ENCODE measurements at regions not wholly inside any gene's neighbourhood (a gene's known extent, or its start where the extent isn't known, plus 50 kb on each side); places are given as distances from the start of the nearest gene placed in this dataset.
"Not testable (repeated sequence)": the region's sequence is repeated elsewhere in the genome, so short reads cannot be mapped to it uniquely, and the experiment has no call there.

GRCh38 chr14:54232735-54233134 is 164.1 kb upstream of the CDKN3 start:
- H3K4me3 ChIP-seq (ENCODE audit: low read depth in 1 of 2, low read length in 2 of 2): no peak overlapping the region
- no peaks in the 10 kb centered on the region for H3K27me3 ChIP-seq (ENCODE audit: control insufficient read depth in 1 of 2, insufficient read depth in 2 of 2, low read length in 2 of 2)
- no peak overlapping the region for H3K9ac ChIP-seq (ENCODE audit: low read length)
- H3K9me3 ChIP-seq (ENCODE audit: low read length): no peaks in the 10 kb centered on the region
- no peak overlapping the region for H3K27ac ChIP-seq (ENCODE audit: low read depth, low read length)
- H3K36me3 ChIP-seq (ENCODE audit: insufficient read depth, low read length): no peaks in the 10 kb centered on the region
- no peaks in the 10 kb centered on the region for H3K4me1 ChIP-seq (ENCODE audit: insufficient read depth, low read length)

DNA sequence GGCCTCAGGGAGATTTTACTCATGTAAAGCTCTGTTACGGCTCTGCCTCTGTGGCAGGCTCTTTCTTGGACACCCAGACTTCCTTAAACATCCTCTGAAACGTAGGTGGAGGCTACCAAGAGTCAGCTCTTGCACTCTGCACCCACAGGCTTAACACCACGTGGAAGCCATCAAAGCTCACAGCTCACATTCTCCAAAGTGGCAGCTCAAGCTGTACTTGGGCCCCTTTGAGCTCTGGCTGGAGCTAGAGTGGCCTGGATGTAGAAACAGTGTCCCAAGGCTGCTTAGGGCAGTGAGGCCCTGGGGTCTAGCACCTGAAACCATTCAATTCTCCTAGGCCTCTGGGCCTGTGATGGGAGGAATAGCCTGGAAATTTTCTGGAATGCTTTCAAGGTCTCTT is 155.3 kb upstream of the CDKN3 start:
- H3K27me3 ChIP-seq (ENCODE audit: control insufficient read depth in 1 of 2, insufficient read depth in 2 of 2, low read length in 2 of 2): no peaks in the 10 kb centered on the region
- no peaks in the 10 kb centered on the region for H3K36me3 ChIP-seq (ENCODE audit: insufficient read depth, low read length)
- no peak overlapping the region for H3K27ac ChIP-seq (ENCODE audit: low read depth, low read length)
- no peak overlapping the region for H3K9ac ChIP-seq (ENCODE audit: low read length)
- no peaks in the 10 kb centered on the region for H3K9me3 ChIP-seq (ENCODE audit: low read length)
- H3K4me1 ChIP-seq (ENCODE audit: insufficient read depth, low read length): no peaks in the 10 kb centered on the region
- no peak overlapping the region for H3K4me3 ChIP-seq (ENCODE audit: low read depth in 1 of 2, low read length in 2 of 2)

GRCh38 chr14:54251356-54251755 is 145.5 kb upstream of the CDKN3 start:
- Histone ChIP-seq H3K9me3 (ENCODE audit: low read length) (no peaks in the 10 kb centered on the region), H3K9ac (ENCODE audit: low read length) (no peak overlapping the region), H3K27ac (ENCODE audit: low read depth, low read length) (no peak overlapping the region), H3K27me3 (ENCODE audit: control insufficient read depth in 1 of 2, insufficient read depth in 2 of 2, low read length in 2 of 2) (no peaks in the 10 kb centered on the region), H3K36me3 (ENCODE audit: insufficient read depth, low read length) (no peaks in the 10 kb centered on the region), H3K4me1 (ENCODE audit: insufficient read depth, low read length) (no peaks in the 10 kb centered on the region), H3K4me3 (ENCODE audit: low read depth in 1 of 2, low read length in 2 of 2) (no peak overlapping the region)

- no peak overlapping the region for H3K27ac ChIP-seq (ENCODE audit: low read depth, low read length)
- no peak overlapping the region for H3K9ac ChIP-seq (ENCODE audit: low read length)
- no peaks in the 10 kb centered on the region for H3K36me3 ChIP-seq (ENCODE audit: insufficient read depth, low read length)
- H3K27me3 ChIP-seq (ENCODE audit: control insufficient read depth in 1 of 2, insufficient read depth in 2 of 2, low read length in 2 of 2): no peaks in the 10 kb centered on the region
- no peak overlapping the region for H3K4me3 ChIP-seq (ENCODE audit: low read depth in 1 of 2, low read length in 2 of 2)
- no peaks in the 10 kb centered on the region for H3K4me1 ChIP-seq (ENCODE audit: insufficient read depth, low read length)
- no peaks in the 10 kb centered on the region for H3K9me3 ChIP-seq (ENCODE audit: low read length)
Measured at GRCh38 chr14:54252072-54252730, 144.6 kb upstream of the CDKN3 start.

- Histone ChIP-seq H3K27me3 (ENCODE audit: control insufficient read depth in 1 of 2, insufficient read depth in 2 of 2, low read length in 2 of 2) (no peaks in the 10 kb centered on the region), H3K27ac (ENCODE audit: low read depth, low read length) (no peak overlapping the region)
Measured at GRCh38 chr14:54253195-54253947, 143.4 kb upstream of the CDKN3 start.

GRCh38 chr14:54256156-54256555 is 140.7 kb upstream of the CDKN3 start:
- Histone ChIP-seq H3K27me3 (ENCODE audit: control insufficient read depth in 1 of 2, insufficient read depth in 2 of 2, low read length in 2 of 2) (no peaks in the 10 kb centered on the region), H3K4me1 (ENCODE audit: insufficient read depth, low read length) (no peaks in the 10 kb centered on the region), H3K4me3 (ENCODE audit: low read depth in 1 of 2, low read length in 2 of 2) (no peak overlapping the region), H3K9me3 (ENCODE audit: low read length) (no peaks in the 10 kb centered on the region), H3K27ac (ENCODE audit: low read depth, low read length) (no peak overlapping the region), H3K9ac (ENCODE audit: low read length) (no peak overlapping the region), H3K36me3 (ENCODE audit: insufficient read depth, low read length) (no peaks in the 10 kb centered on the region)

More at GRCh38 chr14:54253195-54253947, 143.4 kb upstream of the CDKN3 start:
- H3K36me3 ChIP-seq (ENCODE audit: insufficient read depth, low read length): no peaks in the 10 kb centered on the region
- no peaks in the 10 kb centered on the region for H3K9me3 ChIP-seq (ENCODE audit: low read length)
- no peak overlapping the region for H3K4me3 ChIP-seq (ENCODE audit: low read depth in 1 of 2, low read length in 2 of 2)
- H3K9ac ChIP-seq (ENCODE audit: low read length): no peak overlapping the region
- no peaks in the 10 kb centered on the region for H3K4me1 ChIP-seq (ENCODE audit: insufficient read depth, low read length)

DNA sequence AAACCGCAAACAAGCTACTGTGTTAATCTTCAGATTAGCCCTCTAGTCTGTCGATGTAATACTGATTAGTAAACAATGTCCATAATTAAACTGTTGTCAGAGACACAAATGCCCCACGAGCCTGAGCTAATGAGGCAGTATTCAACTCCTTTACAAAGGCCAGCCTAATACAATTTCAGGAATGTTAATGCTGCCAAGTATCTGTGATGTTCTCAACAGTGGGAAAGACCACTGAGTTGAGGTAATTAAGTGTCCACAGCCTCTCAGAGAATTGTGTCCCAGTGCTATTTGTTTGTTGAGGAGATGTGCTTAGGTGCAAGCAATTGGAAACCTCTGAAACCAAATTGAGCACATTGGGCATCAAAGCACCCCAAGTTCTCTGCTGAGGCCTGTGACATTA is 139.4 kb upstream of the CDKN3 start:
- Histone ChIP-seq H3K9ac (ENCODE audit: low read length) (no peak overlapping the region), H3K36me3 (ENCODE audit: insufficient read depth, low read length) (no peaks in the 10 kb centered on the region), H3K4me1 (ENCODE audit: insufficient read depth, low read length) (no peaks in the 10 kb centered on the region), H3K27me3 (ENCODE audit: control insufficient read depth in 1 of 2, insufficient read depth in 2 of 2, low read length in 2 of 2) (no peaks in the 10 kb centered on the region), H3K4me3 (ENCODE audit: low read depth in 1 of 2, low read length in 2 of 2) (no peak overlapping the region), H3K9me3 (ENCODE audit: low read length) (no peaks in the 10 kb centered on the region), H3K27ac (ENCODE audit: low read depth, low read length) (no peak overlapping the region)

DNA sequence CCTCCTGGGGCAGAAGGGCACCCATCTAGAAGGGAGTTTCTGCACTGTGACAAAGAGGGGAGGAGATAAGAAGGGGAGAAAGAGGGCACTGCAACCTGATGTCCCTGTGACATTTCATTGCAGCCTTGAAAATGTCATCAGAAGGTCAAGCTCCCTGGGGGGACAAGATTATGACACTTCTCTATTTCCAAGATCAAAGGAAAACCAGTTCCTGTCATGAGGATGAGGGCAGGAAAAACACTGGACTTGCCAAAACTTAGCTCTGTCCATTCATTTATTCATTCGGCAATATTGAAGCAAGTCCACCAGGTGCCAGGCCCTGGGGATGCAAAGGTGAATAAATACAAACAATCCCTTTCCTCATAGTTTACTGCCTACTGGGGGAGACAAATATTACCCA is 138.4 kb upstream of the CDKN3 start:
- no peaks in the 10 kb centered on the region for H3K4me1 ChIP-seq (ENCODE audit: insufficient read depth, low read length)
- no peaks in the 10 kb centered on the region for H3K36me3 ChIP-seq (ENCODE audit: insufficient read depth, low read length)
- no peak overlapping the region for H3K9ac ChIP-seq (ENCODE audit: low read length)

GRCh38 chr14:54259821-54260220 is 137.0 kb upstream of the CDKN3 start:
- Histone ChIP-seq H3K27me3 (ENCODE audit: control insufficient read depth in 1 of 2, insufficient read depth in 2 of 2, low read length in 2 of 2) (no peaks in the 10 kb centered on the region), H3K4me3 (ENCODE audit: low read depth in 1 of 2, low read length in 2 of 2) (no peak overlapping the region), H3K4me1 (ENCODE audit: insufficient read depth, low read length) (no peaks in the 10 kb centered on the region), H3K9me3 (ENCODE audit: low read length) (no peaks in the 10 kb centered on the region), H3K27ac (ENCODE audit: low read depth, low read length) (no peak overlapping the region), H3K36me3 (ENCODE audit: insufficient read depth, low read length) (no peaks in the 10 kb centered on the region), H3K9ac (ENCODE audit: low read length) (no peak overlapping the region)

More for the DNA sequence above, 138.4 kb upstream of the CDKN3 start:
- no peak overlapping the region for H3K27ac ChIP-seq (ENCODE audit: low read depth, low read length)
- no peaks in the 10 kb centered on the region for H3K9me3 ChIP-seq (ENCODE audit: low read length)
- H3K4me3 ChIP-seq (ENCODE audit: low read depth in 1 of 2, low read length in 2 of 2): no peak overlapping the region
- no peaks in the 10 kb centered on the region for H3K27me3 ChIP-seq (ENCODE audit: control insufficient read depth in 1 of 2, insufficient read depth in 2 of 2, low read length in 2 of 2)

- H3K27ac ChIP-seq (ENCODE audit: low read depth, low read length): no peak overlapping the region
- H3K4me1 ChIP-seq (ENCODE audit: insufficient read depth, low read length): no peaks in the 10 kb centered on the region
- no peak overlapping the region for H3K4me3 ChIP-seq (ENCODE audit: low read depth in 1 of 2, low read length in 2 of 2)
- H3K36me3 ChIP-seq (ENCODE audit: insufficient read depth, low read length): no peaks in the 10 kb centered on the region
- H3K9me3 ChIP-seq (ENCODE audit: low read length): no peaks in the 10 kb centered on the region
- no peaks in the 10 kb centered on the region for H3K27me3 ChIP-seq (ENCODE audit: control insufficient read depth in 1 of 2, insufficient read depth in 2 of 2, low read length in 2 of 2)
- H3K9ac ChIP-seq (ENCODE audit: low read length): no peak overlapping the region
Measured at GRCh38 chr14:54261283-54261682, 135.5 kb upstream of the CDKN3 start.

DNA sequence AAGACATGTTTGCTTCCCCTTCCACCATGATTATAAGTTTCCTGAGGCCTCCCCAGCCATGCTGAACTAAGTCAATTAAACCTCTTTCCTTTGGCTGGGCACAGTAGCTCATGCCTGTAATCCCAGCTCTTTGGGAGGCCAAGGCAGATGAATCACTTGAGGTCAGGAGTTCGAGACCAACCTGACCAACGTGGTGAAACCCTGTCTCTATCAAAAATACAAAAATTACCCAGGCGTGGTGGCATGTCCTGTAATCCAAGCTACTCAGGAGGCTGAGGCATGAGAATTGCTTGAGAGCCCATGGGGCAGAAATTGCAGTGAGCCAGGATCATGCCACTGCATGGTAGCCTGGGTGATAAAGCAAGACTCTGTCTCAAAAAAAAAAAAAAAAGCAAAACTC is 130.2 kb upstream of the CDKN3 start:
- H3K9me3 ChIP-seq (ENCODE audit: low read length); H3K36me3 ChIP-seq (ENCODE audit: insufficient read depth, low read length); H3K9ac ChIP-seq (ENCODE audit: low read length); H3K27me3 ChIP-seq (ENCODE audit: control insufficient read depth in 1 of 2, insufficient read depth in 2 of 2, low read length in 2 of 2); H3K4me1 ChIP-seq (ENCODE audit: insufficient read depth, low read length); H3K27ac ChIP-seq (ENCODE audit: low read depth, low read length); H3K4me3 ChIP-seq (ENCODE audit: low read depth in 1 of 2, low read length in 2 of 2): not testable (repeated sequence)

- no peaks in the 10 kb centered on the region for H3K9me3 ChIP-seq (ENCODE audit: low read length)
- no peak overlapping the region for H3K27ac ChIP-seq (ENCODE audit: low read depth, low read length)
- no peaks in the 10 kb centered on the region for H3K4me1 ChIP-seq (ENCODE audit: insufficient read depth, low read length)
- no peak overlapping the region for H3K4me3 ChIP-seq (ENCODE audit: low read depth in 1 of 2, low read length in 2 of 2)
- no peaks in the 10 kb centered on the region for H3K27me3 ChIP-seq (ENCODE audit: control insufficient read depth in 1 of 2, insufficient read depth in 2 of 2, low read length in 2 of 2)
- no peak overlapping the region for H3K9ac ChIP-seq (ENCODE audit: low read length)
- H3K36me3 ChIP-seq (ENCODE audit: insufficient read depth, low read length): no peaks in the 10 kb centered on the region
Measured at GRCh38 chr14:54267172-54267571, 129.6 kb upstream of the CDKN3 start.
